ENCODE measurements at regions not wholly inside any gene's neighbourhood (a gene's known extent, or its start where the extent isn't known, plus 50 kb on each side); places are given as distances from the start of the nearest gene placed in this dataset.

GRCh38 chr15:39165020-39165706 lies 415.7 kb upstream of the THBS1 start:
- ChIA-PET POLR2A (no interaction called here), CTCF (no interaction called here)
- Mint-ChIP-seq H3K4me1 (peaks cover 19% of the 10 kb centered on the region), H3K4me3 (no peak overlapping the region), H3K36me3 (no peaks in the 10 kb centered on the region), H3K27ac (no peak overlapping the region), H3K27me3 (ENCODE audit: low read depth) (no peaks in the 10 kb centered on the region), H3K9me3 (no peaks in the 10 kb centered on the region; the same call in 1 of the 2 replicates)
- ATAC-seq (no peak), DNase-seq (ENCODE audit: low spot score) (no peak)
- no peak for TF ChIP-seq ZNF232 (CRISPR knock-in tag; IDR thresholded peaks at IDR 0.05)
- TF ChIP-seq RELA (CRISPR knock-in tag; IDR thresholded peaks at IDR 0.05; ENCODE audit: borderline replicate concordance) = no peak
- TF ChIP-seq SMAD3 (CRISPR knock-in tag; IDR thresholded peaks at IDR 0.05; ENCODE audit: borderline replicate concordance) = no peak
- no peak for TF ChIP-seq NR1H2 (CRISPR knock-in tag; IDR thresholded peaks at IDR 0.05)
- no peak for TF ChIP-seq ZNF512 (CRISPR knock-in tag; IDR thresholded peaks at IDR 0.05; ENCODE audit: borderline replicate concordance)
- TF ChIP-seq, protein P1, sequence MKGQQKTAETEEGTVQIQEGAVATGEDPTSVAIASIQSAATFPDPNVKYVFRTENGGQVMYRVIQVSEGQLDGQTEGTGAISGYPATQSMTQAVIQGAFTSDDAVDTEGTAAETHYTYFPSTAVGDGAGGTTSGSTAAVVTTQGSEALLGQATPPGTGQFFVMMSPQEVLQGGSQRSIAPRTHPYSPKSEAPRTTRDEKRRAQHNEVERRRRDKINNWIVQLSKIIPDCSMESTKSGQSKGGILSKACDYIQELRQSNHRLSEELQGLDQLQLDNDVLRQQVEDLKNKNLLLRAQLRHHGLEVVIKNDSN (CRISPR knock-in tag; IDR thresholded peaks at IDR 0.05) = no peak
- TF ChIP-seq PREB (CRISPR knock-in tag; IDR thresholded peaks at IDR 0.05; ENCODE audit: borderline replicate concordance) = no peak
- no peak for TF ChIP-seq ELF4 (CRISPR knock-in tag; IDR thresholded peaks at IDR 0.05; ENCODE audit: low read depth)
- no peak for TF ChIP-seq ZNF219 (CRISPR knock-in tag; IDR thresholded peaks at IDR 0.05; ENCODE audit: borderline replicate concordance)
- no peak for TF ChIP-seq RORB (CRISPR knock-in tag; IDR thresholded peaks at IDR 0.05)
- TF ChIP-seq ERG (CRISPR knock-in tag; IDR thresholded peaks at IDR 0.05) = no peak
- TF ChIP-seq, protein P2, sequence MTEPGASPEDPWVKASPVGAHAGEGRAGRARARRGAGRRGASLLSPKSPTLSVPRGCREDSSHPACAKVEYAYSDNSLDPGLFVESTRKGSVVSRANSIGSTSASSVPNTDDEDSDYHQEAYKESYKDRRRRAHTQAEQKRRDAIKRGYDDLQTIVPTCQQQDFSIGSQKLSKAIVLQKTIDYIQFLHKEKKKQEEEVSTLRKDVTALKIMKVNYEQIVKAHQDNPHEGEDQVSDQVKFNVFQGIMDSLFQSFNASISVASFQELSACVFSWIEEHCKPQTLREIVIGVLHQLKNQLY (CRISPR knock-in tag; IDR thresholded peaks at IDR 0.05) = no peak
- no peak for TF ChIP-seq IRF1 (CRISPR knock-in tag; IDR thresholded peaks at IDR 0.05)
- TF ChIP-seq, protein P3, sequence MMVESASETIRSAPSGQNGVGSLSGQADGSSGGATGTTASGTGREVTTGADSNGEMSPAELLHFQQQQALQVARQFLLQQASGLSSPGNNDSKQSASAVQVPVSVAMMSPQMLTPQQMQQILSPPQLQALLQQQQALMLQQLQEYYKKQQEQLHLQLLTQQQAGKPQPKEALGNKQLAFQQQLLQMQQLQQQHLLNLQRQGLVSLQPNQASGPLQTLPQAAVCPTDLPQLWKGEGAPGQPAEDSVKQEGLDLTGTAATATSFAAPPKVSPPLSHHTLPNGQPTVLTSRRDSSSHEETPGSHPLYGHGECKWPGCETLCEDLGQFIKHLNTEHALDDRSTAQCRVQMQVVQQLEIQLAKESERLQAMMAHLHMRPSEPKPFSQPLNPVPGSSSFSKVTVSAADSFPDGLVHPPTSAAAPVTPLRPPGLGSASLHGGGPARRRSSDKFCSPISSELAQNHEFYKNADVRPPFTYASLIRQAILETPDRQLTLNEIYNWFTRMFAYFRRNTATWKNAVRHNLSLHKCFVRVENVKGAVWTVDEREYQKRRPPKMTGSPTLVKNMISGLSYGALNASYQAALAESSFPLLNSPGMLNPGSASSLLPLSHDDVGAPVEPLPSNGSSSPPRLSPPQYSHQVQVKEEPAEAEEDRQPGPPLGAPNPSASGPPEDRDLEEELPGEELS (CRISPR knock-in tag; IDR thresholded peaks at IDR 0.05) = no peak
- no peak for TF ChIP-seq MYBL2 (CRISPR knock-in tag; IDR thresholded peaks at IDR 0.05)
- TF ChIP-seq ATF6 (CRISPR knock-in tag; IDR thresholded peaks at IDR 0.05) = no peak
- TF ChIP-seq, protein P4, sequence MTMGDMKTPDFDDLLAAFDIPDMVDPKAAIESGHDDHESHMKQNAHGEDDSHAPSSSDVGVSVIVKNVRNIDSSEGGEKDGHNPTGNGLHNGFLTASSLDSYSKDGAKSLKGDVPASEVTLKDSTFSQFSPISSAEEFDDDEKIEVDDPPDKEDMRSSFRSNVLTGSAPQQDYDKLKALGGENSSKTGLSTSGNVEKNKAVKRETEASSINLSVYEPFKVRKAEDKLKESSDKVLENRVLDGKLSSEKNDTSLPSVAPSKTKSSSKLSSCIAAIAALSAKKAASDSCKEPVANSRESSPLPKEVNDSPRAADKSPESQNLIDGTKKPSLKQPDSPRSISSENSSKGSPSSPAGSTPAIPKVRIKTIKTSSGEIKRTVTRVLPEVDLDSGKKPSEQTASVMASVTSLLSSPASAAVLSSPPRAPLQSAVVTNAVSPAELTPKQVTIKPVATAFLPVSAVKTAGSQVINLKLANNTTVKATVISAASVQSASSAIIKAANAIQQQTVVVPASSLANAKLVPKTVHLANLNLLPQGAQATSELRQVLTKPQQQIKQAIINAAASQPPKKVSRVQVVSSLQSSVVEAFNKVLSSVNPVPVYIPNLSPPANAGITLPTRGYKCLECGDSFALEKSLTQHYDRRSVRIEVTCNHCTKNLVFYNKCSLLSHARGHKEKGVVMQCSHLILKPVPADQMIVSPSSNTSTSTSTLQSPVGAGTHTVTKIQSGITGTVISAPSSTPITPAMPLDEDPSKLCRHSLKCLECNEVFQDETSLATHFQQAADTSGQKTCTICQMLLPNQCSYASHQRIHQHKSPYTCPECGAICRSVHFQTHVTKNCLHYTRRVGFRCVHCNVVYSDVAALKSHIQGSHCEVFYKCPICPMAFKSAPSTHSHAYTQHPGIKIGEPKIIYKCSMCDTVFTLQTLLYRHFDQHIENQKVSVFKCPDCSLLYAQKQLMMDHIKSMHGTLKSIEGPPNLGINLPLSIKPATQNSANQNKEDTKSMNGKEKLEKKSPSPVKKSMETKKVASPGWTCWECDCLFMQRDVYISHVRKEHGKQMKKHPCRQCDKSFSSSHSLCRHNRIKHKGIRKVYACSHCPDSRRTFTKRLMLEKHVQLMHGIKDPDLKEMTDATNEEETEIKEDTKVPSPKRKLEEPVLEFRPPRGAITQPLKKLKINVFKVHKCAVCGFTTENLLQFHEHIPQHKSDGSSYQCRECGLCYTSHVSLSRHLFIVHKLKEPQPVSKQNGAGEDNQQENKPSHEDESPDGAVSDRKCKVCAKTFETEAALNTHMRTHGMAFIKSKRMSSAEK (CRISPR knock-in tag; IDR thresholded peaks at IDR 0.05; ENCODE audit: borderline replicate concordance) = no peak
- TF ChIP-seq, protein P5, sequence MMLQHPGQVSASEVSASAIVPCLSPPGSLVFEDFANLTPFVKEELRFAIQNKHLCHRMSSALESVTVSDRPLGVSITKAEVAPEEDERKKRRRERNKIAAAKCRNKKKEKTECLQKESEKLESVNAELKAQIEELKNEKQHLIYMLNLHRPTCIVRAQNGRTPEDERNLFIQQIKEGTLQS (CRISPR knock-in tag; conservative IDR thresholded peaks at IDR 0.05) = no peak
- TF ChIP-seq FOXJ3 (CRISPR knock-in tag; IDR thresholded peaks at IDR 0.05; ENCODE audit: borderline replicate concordance) = no peak
